Astrocyte of the spinal cord (primary cell): ENCODE measurements at regions not wholly inside any gene's neighbourhood (a gene's known extent, or its start where the extent isn't known, plus 50 kb on each side); places are given as distances from the start of the nearest gene placed in this dataset.

ENCODE experiments used
- DNase-seq: peaks from one replicate; pipeline ENCODE4 v3.0.0; 2011; ENCODE audit warnings: low read depth, low spot score
- H3K4me3 ChIP-seq: 2 replicates; pipeline ENCODE4 v1.5.1; 2011; ENCODE audit warnings: low read depth, mild to moderate bottlenecking, low read length, moderate library complexity
- CTCF ChIP-seq: IDR thresholded peaks from 2 replicates; pipeline ENCODE4 v1.5.1; 2012; ENCODE audit warnings: low read depth, mild to moderate bottlenecking, low read length, inconsistent platforms
- in situ Hi-C: cut with HindIII; loops from 2 replicates; pipeline ENCODE4 v1.10.0; 2017; ENCODE audit warnings: low sequenced_read_pairs

GRCh38 chr5:158180407-158180806 is 321.5 kb upstream of the CLINT1 start:
- no peak for TF ChIP-seq CTCF
- DNase-seq, result no peak
- H3K4me3 ChIP-seq, result no peak overlapping the region
- in situ Hi-C loops, result no loop called here

- no peak for TF ChIP-seq CTCF
- H3K4me3 ChIP-seq, result no peak overlapping the region
- DNase-seq, result no peak
- in situ Hi-C loops, result no loop called here
Measured at GRCh38 chr5:158179271-158179670, 320.3 kb upstream of the CLINT1 start.

GRCh38 chr5:158178535-158178934 is 319.6 kb upstream of the CLINT1 start:
- no peak for TF ChIP-seq CTCF
- H3K4me3 ChIP-seq, result no peak overlapping the region
- no peak for DNase-seq
- in situ Hi-C loops, result no loop called here

- H3K4me3 ChIP-seq, result no peak overlapping the region
- no peak for TF ChIP-seq CTCF
- in situ Hi-C loops, result no loop called here
- DNase-seq, result no peak
Measured at GRCh38 chr5:158177146-158177545, 318.2 kb upstream of the CLINT1 start.

GRCh38 chr5:158175934-158176481 is 317.1 kb upstream of the CLINT1 start:
- no peak for TF ChIP-seq CTCF
- no peak for DNase-seq
- H3K4me3 ChIP-seq, result no peak overlapping the region
- in situ Hi-C loops, result no loop called here

GRCh38 chr5:158174918-158175851 is 316.2 kb upstream of the CLINT1 start:
- in situ Hi-C loops, result no loop called here
- peak; percentile 83 for TF ChIP-seq CTCF
- DNase-seq, result peak; percentile 64
- no peak overlapping the region for H3K4me3 ChIP-seq
